ENCODE measurements at regions not wholly inside any gene's neighbourhood (a gene's known extent, or its start where the extent isn't known, plus 50 kb on each side); places are given as distances from the start of the nearest gene placed in this dataset.

- H3K4me3 ChIP-seq (ENCODE audit: low read length in 2 of 2), result no peak overlapping the region
- H3K9me3 ChIP-seq (ENCODE audit: control insufficient read depth in 2 of 2, low read length in 2 of 2), result peaks cover 0 to 2% of the 10 kb centered on the region in 2 donors
- H3K27me3 ChIP-seq (ENCODE audit: control insufficient read depth in 1 of 2, insufficient read depth in 2 of 2, low read length in 2 of 2), result no peaks in the 10 kb centered on the region
- H3K4me1 ChIP-seq (ENCODE audit: control insufficient read depth, insufficient read depth, low read length), result no peaks in the 10 kb centered on the region
- no peak overlapping the region for H3K9ac ChIP-seq (ENCODE audit: low read length in 2 of 2)
- no peak overlapping the region for H3K27ac ChIP-seq (ENCODE audit: low read length)
- H3K36me3 ChIP-seq (ENCODE audit: control insufficient read depth in 2 of 2, insufficient read depth in 2 of 2, low read length in 2 of 2), result no peaks in the 10 kb centered on the region
Observed at GRCh38 chr1:209491031-209491430, 92.5 kb upstream of the CAMK1G start.

DNA sequence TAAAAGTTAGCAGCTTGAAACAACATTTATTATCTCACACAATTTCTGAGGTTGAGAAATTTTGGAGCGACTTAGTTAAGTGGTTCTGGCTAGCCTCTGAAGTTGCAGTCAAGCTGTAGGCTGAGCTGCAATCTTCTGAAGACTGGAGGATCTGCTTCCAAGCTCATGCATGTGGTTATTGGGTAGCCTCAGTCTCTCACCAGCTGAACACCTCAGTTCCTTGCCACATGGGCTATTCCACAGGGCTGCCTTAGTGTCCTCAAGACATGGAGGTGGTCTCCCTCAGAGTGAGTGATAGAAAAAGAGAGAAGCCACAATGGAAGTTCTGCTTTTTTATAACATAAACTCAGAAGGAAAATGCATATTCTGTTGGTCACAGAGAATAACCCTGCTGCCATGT is 92.0 kb upstream of the CAMK1G start:
- H3K36me3 ChIP-seq (ENCODE audit: control insufficient read depth in 2 of 2, insufficient read depth in 2 of 2, low read length in 2 of 2), result no peaks in the 10 kb centered on the region
- H3K27ac ChIP-seq (ENCODE audit: low read length), result no peak overlapping the region
- H3K9ac ChIP-seq (ENCODE audit: low read length in 2 of 2), result no peak overlapping the region
- H3K4me3 ChIP-seq (ENCODE audit: low read length in 2 of 2), result no peak overlapping the region
- peaks cover 0 to 2% of the 10 kb centered on the region in 2 donors for H3K9me3 ChIP-seq (ENCODE audit: control insufficient read depth in 2 of 2, low read length in 2 of 2)
- H3K27me3 ChIP-seq (ENCODE audit: control insufficient read depth in 1 of 2, insufficient read depth in 2 of 2, low read length in 2 of 2), result no peaks in the 10 kb centered on the region
- H3K4me1 ChIP-seq (ENCODE audit: control insufficient read depth, insufficient read depth, low read length), result no peaks in the 10 kb centered on the region

GRCh38 chr1:209491897-209492296 is 91.6 kb upstream of the CAMK1G start:
- no peaks in the 10 kb centered on the region for H3K27me3 ChIP-seq (ENCODE audit: control insufficient read depth in 1 of 2, insufficient read depth in 2 of 2, low read length in 2 of 2)
- H3K4me1 ChIP-seq (ENCODE audit: control insufficient read depth, insufficient read depth, low read length), result no peaks in the 10 kb centered on the region
- no peaks in the 10 kb centered on the region for H3K36me3 ChIP-seq (ENCODE audit: control insufficient read depth in 2 of 2, insufficient read depth in 2 of 2, low read length in 2 of 2)
- H3K9ac ChIP-seq (ENCODE audit: low read length in 2 of 2), result no peak overlapping the region
- H3K9me3 ChIP-seq (ENCODE audit: control insufficient read depth in 2 of 2, low read length in 2 of 2), result peaks cover 0 to 2% of the 10 kb centered on the region in 2 donors
- no peak overlapping the region for H3K4me3 ChIP-seq (ENCODE audit: low read length in 2 of 2)
- no peak overlapping the region for H3K27ac ChIP-seq (ENCODE audit: low read length)

GRCh38 chr1:209493559-209493958 is 90.0 kb upstream of the CAMK1G start:
- H3K9ac ChIP-seq (ENCODE audit: low read length in 2 of 2), result no peak overlapping the region
- H3K27ac ChIP-seq (ENCODE audit: low read length), result no peak overlapping the region
- no peaks in the 10 kb centered on the region for H3K27me3 ChIP-seq (ENCODE audit: control insufficient read depth in 1 of 2, insufficient read depth in 2 of 2, low read length in 2 of 2)
- H3K4me3 ChIP-seq (ENCODE audit: low read length in 2 of 2), result no peak overlapping the region
- H3K9me3 ChIP-seq (ENCODE audit: control insufficient read depth in 2 of 2, low read length in 2 of 2), result peaks cover 0 to 2% of the 10 kb centered on the region in 2 donors
- no peaks in the 10 kb centered on the region for H3K4me1 ChIP-seq (ENCODE audit: control insufficient read depth, insufficient read depth, low read length)
- no peaks in the 10 kb centered on the region for H3K36me3 ChIP-seq (ENCODE audit: control insufficient read depth in 2 of 2, insufficient read depth in 2 of 2, low read length in 2 of 2)

DNA sequence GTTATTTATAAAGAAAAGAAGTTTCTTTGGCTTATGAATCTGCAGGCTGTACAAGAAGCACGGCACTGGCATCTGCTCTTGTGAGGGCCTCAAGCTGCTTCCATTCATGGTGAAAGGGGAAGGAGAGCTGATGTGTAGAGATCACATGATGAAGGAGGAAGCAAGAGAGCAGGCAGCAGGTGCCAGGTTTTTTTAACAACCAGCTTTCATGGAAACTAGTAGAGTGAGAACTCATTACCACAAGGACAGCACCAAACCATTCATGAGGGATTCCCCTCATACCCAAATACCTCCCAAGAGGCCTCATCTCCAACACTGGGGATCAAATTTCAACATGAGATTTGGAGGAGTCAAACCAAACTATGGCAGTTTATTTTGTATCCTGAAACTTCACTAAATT is 85.8 kb upstream of the CAMK1G start:
- peaks cover 6 to 11% of the 10 kb centered on the region in 2 donors for H3K9me3 ChIP-seq (ENCODE audit: control insufficient read depth in 2 of 2, low read length in 2 of 2)
- H3K4me1 ChIP-seq (ENCODE audit: control insufficient read depth, insufficient read depth, low read length), result no peaks in the 10 kb centered on the region
- no peaks in the 10 kb centered on the region for H3K36me3 ChIP-seq (ENCODE audit: control insufficient read depth in 2 of 2, insufficient read depth in 2 of 2, low read length in 2 of 2)
- no peak overlapping the region for H3K4me3 ChIP-seq (ENCODE audit: low read length in 2 of 2)
- H3K27me3 ChIP-seq (ENCODE audit: control insufficient read depth in 1 of 2, insufficient read depth in 2 of 2, low read length in 2 of 2), result peaks cover 0 to 3% of the 10 kb centered on the region in 2 donors
- H3K27ac ChIP-seq (ENCODE audit: low read length), result no peak overlapping the region
- no peak overlapping the region for H3K9ac ChIP-seq (ENCODE audit: low read length in 2 of 2)

DNA sequence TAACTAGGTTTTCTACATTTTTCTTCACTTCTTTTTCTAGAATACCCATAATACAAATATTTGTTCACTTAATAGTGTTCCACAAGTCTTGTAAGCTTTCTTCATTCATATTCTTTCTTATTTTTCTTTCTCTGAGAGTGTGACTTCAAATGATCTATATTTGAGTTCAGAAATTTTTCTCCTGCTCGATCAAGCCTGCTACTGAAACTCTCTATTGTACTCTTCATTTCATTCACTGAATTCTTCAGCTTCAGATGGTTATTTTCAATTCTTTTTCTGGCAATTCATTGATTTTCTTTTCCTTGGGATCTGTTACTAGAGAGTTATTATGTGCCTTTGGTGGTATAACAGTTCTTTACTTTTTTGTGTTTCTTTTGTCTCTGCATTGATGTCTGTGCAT is 82.5 kb upstream of the CAMK1G start:
- no peak overlapping the region for H3K9ac ChIP-seq (ENCODE audit: low read length in 2 of 2)
- no peaks in the 10 kb centered on the region for H3K4me1 ChIP-seq (ENCODE audit: control insufficient read depth, insufficient read depth, low read length)
- H3K36me3 ChIP-seq (ENCODE audit: control insufficient read depth in 2 of 2, insufficient read depth in 2 of 2, low read length in 2 of 2), result no peaks in the 10 kb centered on the region
- no peak overlapping the region for H3K4me3 ChIP-seq (ENCODE audit: low read length in 2 of 2)
- no peak overlapping the region for H3K27ac ChIP-seq (ENCODE audit: low read length)
- peaks cover 0 to 3% of the 10 kb centered on the region in 2 donors for H3K27me3 ChIP-seq (ENCODE audit: control insufficient read depth in 1 of 2, insufficient read depth in 2 of 2, low read length in 2 of 2)
- H3K9me3 ChIP-seq (ENCODE audit: control insufficient read depth in 2 of 2, low read length in 2 of 2), result peaks cover 4 to 11% of the 10 kb centered on the region in 2 donors

DNA sequence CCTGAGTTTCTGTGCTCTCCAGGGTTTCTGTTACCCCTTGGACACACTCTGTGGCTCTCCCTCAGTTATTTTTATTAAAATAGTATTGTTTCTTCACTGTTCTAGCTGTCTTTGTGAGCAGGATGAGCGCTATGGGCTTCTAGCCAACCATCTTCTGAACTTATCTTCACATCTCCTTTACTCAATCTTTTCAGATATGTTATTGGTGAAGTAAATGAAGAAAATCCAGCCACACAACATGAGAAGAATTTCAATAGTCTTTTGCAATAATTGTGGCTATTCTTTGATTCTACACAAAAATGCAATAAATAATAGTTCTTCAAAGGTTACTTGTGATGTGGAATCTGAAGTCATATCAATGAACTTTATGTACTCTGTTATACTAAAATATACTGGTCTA is 80.3 kb upstream of the CAMK1G start:
- Histone ChIP-seq H3K27me3 (ENCODE audit: control insufficient read depth in 1 of 2, insufficient read depth in 2 of 2, low read length in 2 of 2) (peaks cover 0 to 3% of the 10 kb centered on the region in 2 donors), H3K36me3 (ENCODE audit: control insufficient read depth in 2 of 2, insufficient read depth in 2 of 2, low read length in 2 of 2) (no peaks in the 10 kb centered on the region), H3K4me1 (ENCODE audit: control insufficient read depth, insufficient read depth, low read length) (no peaks in the 10 kb centered on the region), H3K27ac (ENCODE audit: low read length) (no peak overlapping the region), H3K9ac (ENCODE audit: low read length in 2 of 2) (no peak overlapping the region), H3K9me3 (ENCODE audit: control insufficient read depth in 2 of 2, low read length in 2 of 2) (peaks cover 4 to 11% of the 10 kb centered on the region in 2 donors), H3K4me3 (ENCODE audit: low read length in 2 of 2) (no peak overlapping the region)

GRCh38 chr1:209504571-209504970 is 78.9 kb upstream of the CAMK1G start:
- peaks cover 0 to 3% of the 10 kb centered on the region in 2 donors for H3K27me3 ChIP-seq (ENCODE audit: control insufficient read depth in 1 of 2, insufficient read depth in 2 of 2, low read length in 2 of 2)
- H3K4me3 ChIP-seq (ENCODE audit: low read length in 2 of 2), result no peak overlapping the region
- no peaks in the 10 kb centered on the region for H3K36me3 ChIP-seq (ENCODE audit: control insufficient read depth in 2 of 2, insufficient read depth in 2 of 2, low read length in 2 of 2)
- H3K27ac ChIP-seq (ENCODE audit: low read length), result no peak overlapping the region
- no peak overlapping the region for H3K9ac ChIP-seq (ENCODE audit: low read length in 2 of 2)
- peaks cover 4 to 11% of the 10 kb centered on the region in 2 donors for H3K9me3 ChIP-seq (ENCODE audit: control insufficient read depth in 2 of 2, low read length in 2 of 2)
- no peaks in the 10 kb centered on the region for H3K4me1 ChIP-seq (ENCODE audit: control insufficient read depth, insufficient read depth, low read length)

DNA sequence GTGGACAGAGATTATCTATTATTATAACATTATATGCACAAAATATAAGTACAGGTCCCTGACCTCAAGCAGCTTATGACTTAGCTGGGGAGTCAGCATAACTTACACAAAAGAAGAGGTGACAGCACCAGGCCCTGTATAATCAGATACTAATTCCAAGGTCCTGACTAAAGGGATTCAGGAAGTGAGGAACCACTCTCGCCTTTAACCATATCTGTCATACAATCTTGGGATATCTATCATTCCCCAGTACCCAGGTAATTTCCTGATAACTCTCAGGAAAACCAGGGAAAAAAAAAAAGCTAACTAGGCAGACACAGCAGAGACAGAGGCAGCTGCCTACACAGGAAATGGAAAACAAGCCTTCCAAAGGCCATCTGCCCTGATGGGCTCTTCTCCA is 78.5 kb upstream of the CAMK1G start:
- Histone ChIP-seq H3K36me3 (ENCODE audit: control insufficient read depth in 2 of 2, insufficient read depth in 2 of 2, low read length in 2 of 2) (no peaks in the 10 kb centered on the region), H3K27me3 (ENCODE audit: control insufficient read depth in 1 of 2, insufficient read depth in 2 of 2, low read length in 2 of 2) (peaks cover 0 to 3% of the 10 kb centered on the region in 2 donors), H3K27ac (ENCODE audit: low read length) (no peak overlapping the region), H3K9ac (ENCODE audit: low read length in 2 of 2) (no peak overlapping the region), H3K9me3 (ENCODE audit: control insufficient read depth in 2 of 2, low read length in 2 of 2) (peaks cover 4 to 11% of the 10 kb centered on the region in 2 donors), H3K4me3 (ENCODE audit: low read length in 2 of 2) (no peak overlapping the region), H3K4me1 (ENCODE audit: control insufficient read depth, insufficient read depth, low read length) (no peaks in the 10 kb centered on the region)

- Histone ChIP-seq H3K4me1 (ENCODE audit: control insufficient read depth, insufficient read depth, low read length) (no peaks in the 10 kb centered on the region), H3K27ac (ENCODE audit: low read length) (no peak overlapping the region), H3K27me3 (ENCODE audit: control insufficient read depth in 1 of 2, insufficient read depth in 2 of 2, low read length in 2 of 2) (peaks cover 0 to 3% of the 10 kb centered on the region in 2 donors), H3K9ac (ENCODE audit: low read length in 2 of 2) (no peak overlapping the region), H3K9me3 (ENCODE audit: control insufficient read depth in 2 of 2, low read length in 2 of 2) (peaks cover 4 to 11% of the 10 kb centered on the region in 2 donors), H3K4me3 (ENCODE audit: low read length in 2 of 2) (no peak overlapping the region), H3K36me3 (ENCODE audit: control insufficient read depth in 2 of 2, insufficient read depth in 2 of 2, low read length in 2 of 2) (no peaks in the 10 kb centered on the region)
Observed at GRCh38 chr1:209506101-209506500, 77.4 kb upstream of the CAMK1G start.

DNA sequence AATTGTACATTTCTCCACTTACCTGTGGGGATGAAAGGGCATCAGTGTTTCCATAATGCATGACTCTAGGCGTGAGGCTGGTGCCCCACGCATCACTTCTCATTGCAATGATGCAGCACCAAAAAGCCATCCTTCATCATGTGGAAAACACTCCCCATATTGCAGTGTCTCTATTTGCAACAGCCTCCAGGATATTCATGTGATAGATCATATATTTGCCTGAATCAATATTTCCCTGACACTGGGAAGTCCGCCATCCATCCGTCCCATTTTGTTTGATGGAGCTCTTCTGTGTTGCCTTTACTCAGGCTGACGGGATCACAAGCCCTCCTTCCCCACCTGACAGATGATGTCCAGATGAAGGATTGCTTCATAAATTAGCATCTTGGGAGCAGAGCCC is 74.5 kb upstream of the CAMK1G start:
- Histone ChIP-seq H3K4me3 (ENCODE audit: low read length in 2 of 2) (no peak overlapping the region), H3K36me3 (ENCODE audit: control insufficient read depth in 2 of 2, insufficient read depth in 2 of 2, low read length in 2 of 2) (no peaks in the 10 kb centered on the region), H3K9ac (ENCODE audit: low read length in 2 of 2) (no peak overlapping the region), H3K27me3 (ENCODE audit: control insufficient read depth in 1 of 2, insufficient read depth in 2 of 2, low read length in 2 of 2) (no peaks in the 10 kb centered on the region), H3K9me3 (ENCODE audit: control insufficient read depth in 2 of 2, low read length in 2 of 2) (no peaks in the 10 kb centered on the region), H3K4me1 (ENCODE audit: control insufficient read depth, insufficient read depth, low read length) (no peaks in the 10 kb centered on the region), H3K27ac (ENCODE audit: low read length) (no peak overlapping the region)

Measured in stomach smooth muscle (tissue), 2 donors.